ENCODE measurements at regions not wholly inside any gene's neighbourhood (a gene's known extent, or its start where the extent isn't known, plus 50 kb on each side); places are given as distances from the start of the nearest gene placed in this dataset.

DNA sequence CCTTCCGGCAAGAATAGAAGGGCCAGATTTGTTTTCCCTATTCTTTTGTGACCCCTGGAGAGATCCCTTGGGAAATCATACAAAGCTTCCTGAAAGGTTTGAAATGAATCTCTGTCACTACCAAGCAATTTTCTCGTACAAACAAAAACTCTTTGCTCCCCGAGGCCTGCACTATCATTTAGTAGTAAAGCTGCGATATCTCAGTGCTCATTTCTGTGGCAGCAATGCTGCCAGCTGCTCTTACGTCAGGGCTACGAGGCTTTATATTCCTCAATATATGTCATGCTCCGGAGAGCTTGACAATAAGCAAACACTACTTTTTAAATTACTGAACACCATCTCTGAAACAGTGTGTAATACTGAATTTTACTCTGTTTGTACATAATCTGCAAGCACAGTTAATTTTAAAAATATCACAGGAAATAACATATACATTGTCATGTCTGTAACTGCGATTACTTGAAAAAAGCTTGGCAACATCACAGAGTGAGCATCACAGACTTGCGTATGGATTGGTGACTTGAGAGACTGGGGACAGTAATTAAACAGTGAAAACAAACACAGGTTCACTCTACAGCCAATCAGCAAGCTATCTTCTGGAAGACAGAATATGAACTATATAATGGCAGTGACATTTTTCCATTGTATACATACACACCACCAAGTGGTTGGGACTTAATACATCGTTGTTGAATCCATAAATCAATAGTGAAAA lies 403.3 kb upstream of the NETO1 start:
- no peak for DNase-seq (ENCODE audit: low read depth, low spot score)
- Histone ChIP-seq H3K9me3 (replicated peaks; ENCODE audit: control insufficient read depth, insufficient read depth, low read length) (no peaks in the 10 kb centered on the region), H3K4me2 (ENCODE audit: control insufficient read depth, insufficient read depth) (no peak overlapping the region), H3K4me3 (no peak overlapping the region), H2AFZ (ENCODE audit: control insufficient read depth, low read depth, low read length) (no peak overlapping the region), H3K27ac (ENCODE audit: control insufficient read depth, insufficient read depth) (no peak overlapping the region), H4K20me1 (ENCODE audit: control insufficient read depth, insufficient read depth) (no peaks in the 10 kb centered on the region), H3K36me3 (ENCODE audit: control insufficient read depth in 2 of 2, insufficient read depth in 2 of 2, low read length in 1 of 2) (no peaks in the 10 kb centered on the region), H3K79me2 (ENCODE audit: control insufficient read depth, insufficient read depth, low read length) (no peaks in the 10 kb centered on the region), H3K27me3 (replicated peaks in 1 of 2; ENCODE audit: control insufficient read depth in 2 of 2, insufficient read depth in 2 of 2, low read length in 1 of 2) (no peaks in the 10 kb centered on the region), H3K4me1 (ENCODE audit: control insufficient read depth, insufficient read depth, low read length) (no peaks in the 10 kb centered on the region), H3K9ac (ENCODE audit: control insufficient read depth, insufficient read depth, low read length) (no peak overlapping the region)
- in situ Hi-C loops (cut with MboI) (no loop called here), intact Hi-C loops (cut with micrococcal nuclease; ENCODE audit: unreplicated experiment) (no loop called here)
- no peak for TF ChIP-seq CHD1 (IDR thresholded peaks at IDR 0.05; ENCODE audit: low read depth, low read length)
- no peak for TF ChIP-seq RAD51 (IDR thresholded peaks at IDR 0.05)
- no peak for TF ChIP-seq BACH1 (IDR thresholded peaks at IDR 0.05; ENCODE audit: borderline replicate concordance)
- TF ChIP-seq STAT3 (IDR thresholded peaks at IDR 0.05; ENCODE audit: low read depth, low read length), result no peak
- no peak for TF ChIP-seq KDM1A (IDR thresholded peaks at IDR 0.05; ENCODE audit: borderline replicate concordance)
- no peak for FAIRE-seq
- ChIA-PET RAD21 (ENCODE audit: unreplicated experiment) (no interaction called here), CTCF (interaction anchor here (1.3 kb wide), 1 partner anchor 10 kb away, joined by 3 read pairs; no protein-coding TSS in a partner anchor), POLR2A (no interaction called here), SMC1A (ENCODE audit: uncharacterized antibody, unreplicated experiment) (interaction anchor here (1.3 kb wide), 1 partner anchor 94 kb away, joined by 3 read pairs; no protein-coding TSS in a partner anchor)
- ATAC-seq, result no peak
- WGBS (ENCODE audit: insufficient coverage, insufficient replicate concordance, low lambda C conversion rate, missing lambda C conversion rate), result 36% methylated on average over 10 of the region's 10 CpGs
- no TSS peak for BruUV-seq (replicated peaks)

DNA sequence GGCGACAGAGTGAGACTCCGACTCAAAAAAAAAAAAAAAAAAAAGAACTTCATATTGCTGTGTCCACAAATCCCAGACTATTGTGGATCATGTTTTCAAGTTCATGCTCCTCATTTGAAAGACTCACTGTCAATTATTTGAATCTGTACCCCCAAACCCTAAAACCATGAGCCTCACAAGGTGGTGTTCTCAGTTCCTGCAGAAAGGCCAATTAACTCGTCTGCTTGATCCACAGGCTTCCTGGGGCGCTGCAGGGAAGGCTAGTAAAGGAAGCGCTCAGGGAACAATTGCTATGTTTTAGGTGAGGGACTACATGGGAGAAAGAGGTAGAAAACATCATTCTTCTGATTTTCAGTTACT lies 396.8 kb upstream of the NETO1 start:
- DNase-seq (ENCODE audit: low read depth, low spot score) (no peak), FAIRE-seq (no peak), ATAC-seq (no peak)
- H4K20me1 ChIP-seq (ENCODE audit: control insufficient read depth, insufficient read depth), result no peaks in the 10 kb centered on the region
- H2AFZ ChIP-seq (ENCODE audit: control insufficient read depth, low read depth, low read length), result no peak overlapping the region
- H3K9ac ChIP-seq (ENCODE audit: control insufficient read depth, insufficient read depth, low read length), result no peak overlapping the region
- H3K27ac ChIP-seq (ENCODE audit: control insufficient read depth, insufficient read depth), result no peak overlapping the region
- ChIA-PET CTCF (no interaction called here), SMC1A (ENCODE audit: uncharacterized antibody, unreplicated experiment) (no interaction called here), POLR2A (no interaction called here), RAD21 (ENCODE audit: unreplicated experiment) (no interaction called here)
- no peaks in the 10 kb centered on the region for H3K27me3 ChIP-seq (replicated peaks in 1 of 2; ENCODE audit: control insufficient read depth in 2 of 2, insufficient read depth in 2 of 2, low read length in 1 of 2)
- no peak overlapping the region for H3K4me3 ChIP-seq
- no peaks in the 10 kb centered on the region for H3K79me2 ChIP-seq (ENCODE audit: control insufficient read depth, insufficient read depth, low read length)
- no TSS peak for BruUV-seq (replicated peaks)
- intact Hi-C loops (cut with micrococcal nuclease; ENCODE audit: unreplicated experiment) (no loop called here), in situ Hi-C loops (cut with MboI) (no loop called here)
- no peak overlapping the region for H3K4me2 ChIP-seq (ENCODE audit: control insufficient read depth, insufficient read depth)
- H3K4me1 ChIP-seq (ENCODE audit: control insufficient read depth, insufficient read depth, low read length), result no peaks in the 10 kb centered on the region
- H3K36me3 ChIP-seq (ENCODE audit: control insufficient read depth in 2 of 2, insufficient read depth in 2 of 2, low read length in 1 of 2), result no peaks in the 10 kb centered on the region
- no peaks in the 10 kb centered on the region for H3K9me3 ChIP-seq (replicated peaks; ENCODE audit: control insufficient read depth, insufficient read depth, low read length)
- 16% methylated on average over 3 of the region's 5 CpGs for WGBS (ENCODE audit: insufficient coverage, insufficient replicate concordance, low lambda C conversion rate, missing lambda C conversion rate)
- TF ChIP-seq RBBP5 (conservative IDR thresholded peaks at IDR 0.05) (no peak), RB1 (IDR thresholded peaks at IDR 0.05; ENCODE audit: borderline replicate concordance) (no peak), TBL1XR1 (IDR thresholded peaks at IDR 0.05; ENCODE audit: low read depth, low read length) (no peak), HCFC1 (IDR thresholded peaks at IDR 0.05; ENCODE audit: low read length) (no peak), SMARCA5 (IDR thresholded peaks at IDR 0.05) (no peak), SP1 (IDR thresholded peaks at IDR 0.05; ENCODE audit: low read depth, low read length) (no peak), ZNF24 (IDR thresholded peaks at IDR 0.05) (no peak), SPI1 (IDR thresholded peaks at IDR 0.05; ENCODE audit: borderline replicate concordance, insufficient read depth, low read depth, low read length) (no peak)
- TF ChIP-seq, protein P1, sequence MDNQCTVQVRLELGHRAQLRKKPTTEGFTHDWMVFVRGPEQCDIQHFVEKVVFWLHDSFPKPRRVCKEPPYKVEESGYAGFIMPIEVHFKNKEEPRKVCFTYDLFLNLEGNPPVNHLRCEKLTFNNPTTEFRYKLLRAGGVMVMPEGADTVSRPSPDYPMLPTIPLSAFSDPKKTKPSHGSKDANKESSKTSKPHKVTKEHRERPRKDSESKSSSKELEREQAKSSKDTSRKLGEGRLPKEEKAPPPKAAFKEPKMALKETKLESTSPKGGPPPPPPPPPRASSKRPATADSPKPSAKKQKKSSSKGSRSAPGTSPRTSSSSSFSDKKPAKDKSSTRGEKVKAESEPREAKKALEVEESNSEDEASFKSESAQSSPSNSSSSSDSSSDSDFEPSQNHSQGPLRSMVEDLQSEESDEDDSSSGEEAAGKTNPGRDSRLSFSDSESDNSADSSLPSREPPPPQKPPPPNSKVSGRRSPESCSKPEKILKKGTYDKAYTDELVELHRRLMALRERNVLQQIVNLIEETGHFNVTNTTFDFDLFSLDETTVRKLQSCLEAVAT (IDR thresholded peaks at IDR 0.05), result no peak
- TF ChIP-seq, protein P2, sequence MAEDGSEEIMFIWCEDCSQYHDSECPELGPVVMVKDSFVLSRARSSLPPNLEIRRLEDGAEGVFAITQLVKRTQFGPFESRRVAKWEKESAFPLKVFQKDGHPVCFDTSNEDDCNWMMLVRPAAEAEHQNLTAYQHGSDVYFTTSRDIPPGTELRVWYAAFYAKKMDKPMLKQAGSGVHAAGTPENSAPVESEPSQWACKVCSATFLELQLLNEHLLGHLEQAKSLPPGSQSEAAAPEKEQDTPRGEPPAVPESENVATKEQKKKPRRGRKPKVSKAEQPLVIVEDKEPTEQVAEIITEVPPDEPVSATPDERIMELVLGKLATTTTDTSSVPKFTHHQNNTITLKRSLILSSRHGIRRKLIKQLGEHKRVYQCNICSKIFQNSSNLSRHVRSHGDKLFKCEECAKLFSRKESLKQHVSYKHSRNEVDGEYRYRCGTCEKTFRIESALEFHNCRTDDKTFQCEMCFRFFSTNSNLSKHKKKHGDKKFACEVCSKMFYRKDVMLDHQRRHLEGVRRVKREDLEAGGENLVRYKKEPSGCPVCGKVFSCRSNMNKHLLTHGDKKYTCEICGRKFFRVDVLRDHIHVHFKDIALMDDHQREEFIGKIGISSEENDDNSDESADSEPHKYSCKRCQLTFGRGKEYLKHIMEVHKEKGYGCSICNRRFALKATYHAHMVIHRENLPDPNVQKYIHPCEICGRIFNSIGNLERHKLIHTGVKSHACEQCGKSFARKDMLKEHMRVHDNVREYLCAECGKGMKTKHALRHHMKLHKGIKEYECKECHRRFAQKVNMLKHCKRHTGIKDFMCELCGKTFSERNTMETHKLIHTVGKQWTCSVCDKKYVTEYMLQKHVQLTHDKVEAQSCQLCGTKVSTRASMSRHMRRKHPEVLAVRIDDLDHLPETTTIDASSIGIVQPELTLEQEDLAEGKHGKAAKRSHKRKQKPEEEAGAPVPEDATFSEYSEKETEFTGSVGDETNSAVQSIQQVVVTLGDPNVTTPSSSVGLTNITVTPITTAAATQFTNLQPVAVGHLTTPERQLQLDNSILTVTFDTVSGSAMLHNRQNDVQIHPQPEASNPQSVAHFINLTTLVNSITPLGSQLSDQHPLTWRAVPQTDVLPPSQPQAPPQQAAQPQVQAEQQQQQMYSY (CRISPR knock-in tag; IDR thresholded peaks at IDR 0.05), result no peak
